Karpas-422 (cell line): ENCODE measurements at regions not wholly inside any gene's neighbourhood (a gene's known extent, or its start where the extent isn't known, plus 50 kb on each side); places are given as distances from the start of the nearest gene placed in this dataset.

Experiments used
- DNase-seq: peaks from one replicate; pipeline ENCODE4 v3.0.0-alpha.2; 2015
- H2AFZ ChIP-seq: fragments of 200-600 bp; sonication (generic); 2 replicates; pipeline ENCODE4 v1.6.1; 2014; ENCODE audit warnings: antibody characterized with exemption, low read length, mixed read lengths
- H3K27ac ChIP-seq: fragments of 200-600 bp; sonication (generic); 2 replicates; pipeline ENCODE4 v1.5.1; 2014; ENCODE audit warnings: mild to moderate bottlenecking, low read length, moderate library complexity
- H3K27me3 ChIP-seq: fragments of 200-600 bp; sonication (generic); 2 replicates; pipeline ENCODE4 v1.6.1; 2014; ENCODE audit warnings: low read length, mixed read lengths
- H3K36me3 ChIP-seq: fragments of 200-600 bp; sonication (generic); 2 replicates; pipeline ENCODE4 v1.6.1; 2014; ENCODE audit warnings: low read length, mixed read lengths; ENCODE audit not compliant: insufficient read depth
- H3K4me1 ChIP-seq: fragments of 200-600 bp; sonication (generic); 2 replicates; pipeline ENCODE4 v1.6.1; 2014; ENCODE audit warnings: mild to moderate bottlenecking, low read length, mixed read lengths
- H3K4me2 ChIP-seq: fragments of 200-600 bp; sonication (generic); 2 replicates; pipeline ENCODE4 v1.6.1; 2014; ENCODE audit warnings: low read length, low read depth, mild to moderate bottlenecking; ENCODE audit not compliant: poor library complexity, severe bottlenecking
- H3K4me3 ChIP-seq: fragments of 200-600 bp; sonication (generic); 2 replicates; pipeline ENCODE4 v1.5.1; 2014; ENCODE audit warnings: mild to moderate bottlenecking, antibody characterized with exemption, low read length, mixed read lengths
- H3K79me2 ChIP-seq: fragments of 200-600 bp; sonication (generic); 2 replicates; pipeline ENCODE4 v1.6.1; 2014; ENCODE audit warnings: mild to moderate bottlenecking, low read length, mixed read lengths
- H3K9ac ChIP-seq: fragments of 200-600 bp; sonication (generic); 2 replicates; pipeline ENCODE4 v1.6.0; 2014; ENCODE audit warnings: low read length
- H3K9me2 ChIP-seq: fragments of 200-600 bp; sonication (generic), shearing (Covaris generic); replicated peaks from 2 replicates; pipeline ENCODE4 v1.6.0; 2014; ENCODE audit warnings: mild to moderate bottlenecking, low read length, moderate library complexity; ENCODE audit not compliant: insufficient read depth
- H3K9me3 ChIP-seq: fragments of 300-700, 200-600 bp; sonication (generic); 2 replicates; pipeline ENCODE4 v1.6.1; 2014; ENCODE audit warnings: low read length, mixed read lengths
- H4K20me1 ChIP-seq: fragments of 200-600 bp; sonication (generic); 2 replicates; pipeline ENCODE4 v1.6.1; 2014; ENCODE audit warnings: mild to moderate bottlenecking, antibody characterized with exemption, low read length, low read depth; ENCODE audit not compliant: insufficient read depth

DNA sequence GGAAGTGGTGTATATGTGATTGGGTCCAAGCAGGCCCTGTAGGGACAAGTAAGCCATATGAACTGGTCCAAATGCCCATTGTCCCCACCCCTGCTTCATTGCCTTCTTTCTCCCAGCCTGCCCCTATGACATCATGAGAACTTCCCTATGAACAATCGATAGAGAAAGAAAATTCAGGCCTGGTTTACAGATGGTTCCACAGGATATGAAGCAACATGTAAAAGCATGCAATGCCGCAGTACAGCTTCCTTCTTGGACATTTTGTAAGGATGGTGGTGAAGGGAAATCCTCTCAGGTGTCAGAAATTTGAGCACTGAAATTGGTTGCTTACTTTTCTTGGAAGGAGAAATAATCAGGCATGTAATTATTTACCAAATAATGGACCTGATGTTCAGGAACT lies 581.7 kb downstream of the MRPL39 start:
- H3K9me3 ChIP-seq, result peaks cover 6% of the 10 kb centered on the region; the same call in 1 of the 2 replicates
- DNase-seq, result no peak
- no peaks in the 10 kb centered on the region for H3K36me3 ChIP-seq
- H3K4me1 ChIP-seq, result no peaks in the 10 kb centered on the region
- no peak overlapping the region for H3K4me2 ChIP-seq
- H3K4me3 ChIP-seq, result no peak overlapping the region
- no peaks in the 10 kb centered on the region for H3K79me2 ChIP-seq
- no peaks in the 10 kb centered on the region for H3K27me3 ChIP-seq
- no peak overlapping the region for H2AFZ ChIP-seq
- H3K9ac ChIP-seq, result no peak overlapping the region
- H3K9me2 ChIP-seq, result no peaks in the 10 kb centered on the region
- H4K20me1 ChIP-seq, result no peaks in the 10 kb centered on the region
- H3K27ac ChIP-seq, result no peak overlapping the region

DNA sequence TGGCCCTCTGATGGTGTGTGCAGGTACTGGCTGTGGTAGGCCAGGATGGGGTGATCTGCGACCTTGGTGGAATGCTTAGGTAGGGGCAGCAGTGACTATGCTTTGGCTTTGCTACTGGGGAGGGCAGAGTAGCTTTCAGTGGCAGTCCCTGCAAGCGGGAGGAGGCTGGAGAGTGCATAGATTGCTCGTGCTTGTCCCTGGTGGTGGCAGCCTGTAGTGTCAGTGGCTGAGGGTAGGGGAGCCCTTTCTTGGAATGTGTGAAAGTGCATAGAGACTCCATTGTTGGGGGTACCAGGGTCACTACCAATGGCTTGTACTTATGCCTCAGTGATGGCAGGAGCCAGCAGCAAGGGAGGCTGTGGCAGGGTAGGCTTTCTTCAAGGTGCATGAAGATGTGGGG lies 582.6 kb downstream of the MRPL39 start:
- H3K36me3 ChIP-seq, result no peaks in the 10 kb centered on the region
- no peak for DNase-seq
- H3K4me1 ChIP-seq, result no peaks in the 10 kb centered on the region
- no peak overlapping the region for H2AFZ ChIP-seq
- peaks cover 10% of the 10 kb centered on the region; the same call in 1 of the 2 replicates for H3K9me3 ChIP-seq
- H3K4me2 ChIP-seq, result no peak overlapping the region
- H4K20me1 ChIP-seq, result no peaks in the 10 kb centered on the region
- no peaks in the 10 kb centered on the region for H3K27me3 ChIP-seq
- H3K79me2 ChIP-seq, result no peaks in the 10 kb centered on the region
- H3K4me3 ChIP-seq, result no peak overlapping the region
- no peak overlapping the region for H3K27ac ChIP-seq
- no peaks in the 10 kb centered on the region for H3K9me2 ChIP-seq
- no peak overlapping the region for H3K9ac ChIP-seq

DNA sequence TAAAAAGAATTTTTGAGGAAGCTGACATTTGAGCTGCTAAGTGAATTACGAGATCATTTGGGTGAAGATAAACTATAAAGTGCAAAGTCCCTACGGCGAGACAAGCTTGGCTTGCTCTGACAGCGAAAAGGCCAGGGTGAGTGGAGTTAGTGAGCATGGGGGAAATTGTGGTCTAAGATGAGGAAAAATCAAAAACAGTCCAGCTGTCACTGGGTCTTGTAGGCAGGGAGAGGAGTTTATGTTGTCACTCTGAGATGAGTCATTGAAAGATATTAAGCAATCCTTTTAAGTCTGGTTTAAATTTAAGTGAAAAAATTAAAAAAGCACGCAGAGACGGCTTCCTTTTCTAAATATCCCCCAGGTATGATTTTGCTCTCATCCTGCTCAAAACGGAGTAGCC lies 601.9 kb downstream of the MRPL39 start:
- H3K9me2 ChIP-seq, result no peaks in the 10 kb centered on the region
- peaks cover 11% of the 10 kb centered on the region for H3K9me3 ChIP-seq
- H4K20me1 ChIP-seq, result no peaks in the 10 kb centered on the region
- no peaks in the 10 kb centered on the region for H3K79me2 ChIP-seq
- DNase-seq, result no peak
- no peaks in the 10 kb centered on the region for H3K4me1 ChIP-seq
- no peak overlapping the region for H3K27ac ChIP-seq
- H3K4me2 ChIP-seq, result no peak overlapping the region
- no peak overlapping the region for H3K9ac ChIP-seq
- no peak overlapping the region for H3K4me3 ChIP-seq
- H2AFZ ChIP-seq, result no peak overlapping the region
- no peaks in the 10 kb centered on the region for H3K27me3 ChIP-seq
- H3K36me3 ChIP-seq, result no peaks in the 10 kb centered on the region

- Histone ChIP-seq H3K9ac (no peak overlapping the region), H2AFZ (no peak overlapping the region), H3K4me2 (no peak overlapping the region), H3K27ac (no peak overlapping the region), H3K36me3 (no peaks in the 10 kb centered on the region), H4K20me1 (no peaks in the 10 kb centered on the region), H3K9me2 (no peaks in the 10 kb centered on the region), H3K4me1 (no peaks in the 10 kb centered on the region), H3K4me3 (no peak overlapping the region), H3K9me3 (peaks cover 14% of the 10 kb centered on the region), H3K79me2 (no peaks in the 10 kb centered on the region), H3K27me3 (no peaks in the 10 kb centered on the region)
- DNase-seq, result no peak
Observed at GRCh38 chr21:25002676-25003075, 604.6 kb downstream of the MRPL39 start.

GRCh38 chr21:24995216-24995615 lies 612.1 kb downstream of the MRPL39 start:
- Histone ChIP-seq H3K27ac (no peak overlapping the region), H3K4me1 (no peaks in the 10 kb centered on the region), H3K4me2 (no peak overlapping the region), H3K9me2 (no peaks in the 10 kb centered on the region), H3K4me3 (no peak overlapping the region), H4K20me1 (no peaks in the 10 kb centered on the region), H3K36me3 (no peaks in the 10 kb centered on the region), H3K9me3 (peaks cover 3% of the 10 kb centered on the region; the same call in 1 of the 2 replicates), H2AFZ (no peak overlapping the region), H3K79me2 (no peaks in the 10 kb centered on the region), H3K27me3 (no peaks in the 10 kb centered on the region), H3K9ac (no peak overlapping the region)
- DNase-seq, result no peak

DNA sequence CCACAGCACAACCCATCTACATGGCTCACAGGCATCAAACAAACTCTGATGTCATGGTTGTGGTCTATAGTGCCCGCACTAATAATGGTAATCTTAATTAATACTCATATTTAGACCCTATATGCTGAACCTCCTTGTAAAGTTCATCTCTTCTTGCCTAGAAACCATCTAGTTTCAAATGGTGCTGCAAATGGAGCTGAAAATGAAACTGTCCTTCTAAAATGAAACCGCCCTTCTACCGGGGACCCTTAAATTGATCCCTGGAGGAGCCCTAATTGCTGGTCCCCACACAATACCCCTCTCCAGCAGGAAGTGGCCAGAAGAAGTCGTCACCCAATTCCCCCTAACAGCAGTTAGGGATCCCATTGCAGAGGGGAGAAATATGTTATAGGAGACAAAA lies 612.6 kb downstream of the MRPL39 start:
- H3K4me3 ChIP-seq, result no peak overlapping the region
- no peak overlapping the region for H2AFZ ChIP-seq
- H3K9ac ChIP-seq, result no peak overlapping the region
- no peaks in the 10 kb centered on the region for H3K9me3 ChIP-seq
- no peaks in the 10 kb centered on the region for H3K79me2 ChIP-seq
- H3K4me2 ChIP-seq, result no peak overlapping the region
- no peak overlapping the region for H3K27ac ChIP-seq
- no peak for DNase-seq
- no peaks in the 10 kb centered on the region for H3K9me2 ChIP-seq
- H3K36me3 ChIP-seq, result no peaks in the 10 kb centered on the region
- no peaks in the 10 kb centered on the region for H3K4me1 ChIP-seq
- no peaks in the 10 kb centered on the region for H3K27me3 ChIP-seq
- H4K20me1 ChIP-seq, result no peaks in the 10 kb centered on the region

- no peaks in the 10 kb centered on the region for H3K79me2 ChIP-seq
- H3K4me1 ChIP-seq, result no peaks in the 10 kb centered on the region
- H3K27ac ChIP-seq, result no peak overlapping the region
- H3K9ac ChIP-seq, result no peak overlapping the region
- H3K4me3 ChIP-seq, result no peak overlapping the region
- peaks cover 4% of the 10 kb centered on the region; the same call in 1 of the 2 replicates for H3K9me3 ChIP-seq
- DNase-seq, result no peak
- no peaks in the 10 kb centered on the region for H4K20me1 ChIP-seq
- no peak overlapping the region for H2AFZ ChIP-seq
- H3K36me3 ChIP-seq, result no peaks in the 10 kb centered on the region
- no peaks in the 10 kb centered on the region for H3K9me2 ChIP-seq
- no peak overlapping the region for H3K4me2 ChIP-seq
- H3K27me3 ChIP-seq, result no peaks in the 10 kb centered on the region
Observed at GRCh38 chr21:24989516-24989915, 617.8 kb downstream of the MRPL39 start.

DNA sequence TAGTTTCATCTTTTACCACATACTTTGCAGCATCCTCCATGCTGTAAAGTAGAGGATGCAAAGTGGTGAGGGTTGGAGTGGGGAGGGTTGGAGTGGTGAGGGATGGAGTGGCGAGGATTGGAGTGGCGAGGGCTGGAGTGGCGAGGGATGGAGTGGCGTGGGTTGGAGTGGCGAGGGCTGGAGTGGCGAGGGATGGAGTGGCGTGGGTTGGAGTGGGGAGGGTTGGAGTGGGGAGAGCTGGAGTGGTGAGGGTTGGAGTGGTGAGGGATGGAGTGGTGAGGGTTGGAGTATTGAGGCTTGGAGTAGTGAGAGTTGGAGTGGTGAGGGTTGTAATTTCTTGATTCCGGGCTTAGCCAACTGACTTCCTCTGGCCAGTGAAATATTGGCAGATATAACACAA lies 618.3 kb downstream of the MRPL39 start:
- Histone ChIP-seq H3K4me2 (no peak overlapping the region), H3K9ac (no peak overlapping the region), H3K36me3 (no peaks in the 10 kb centered on the region), H3K4me1 (no peaks in the 10 kb centered on the region), H3K4me3 (no peak overlapping the region), H2AFZ (no peak overlapping the region), H3K27ac (no peak overlapping the region), H4K20me1 (no peaks in the 10 kb centered on the region), H3K9me2 (no peaks in the 10 kb centered on the region), H3K27me3 (no peaks in the 10 kb centered on the region), H3K9me3 (peaks cover 5% of the 10 kb centered on the region; the same call in 1 of the 2 replicates), H3K79me2 (no peaks in the 10 kb centered on the region)
- DNase-seq, result no peak

DNA sequence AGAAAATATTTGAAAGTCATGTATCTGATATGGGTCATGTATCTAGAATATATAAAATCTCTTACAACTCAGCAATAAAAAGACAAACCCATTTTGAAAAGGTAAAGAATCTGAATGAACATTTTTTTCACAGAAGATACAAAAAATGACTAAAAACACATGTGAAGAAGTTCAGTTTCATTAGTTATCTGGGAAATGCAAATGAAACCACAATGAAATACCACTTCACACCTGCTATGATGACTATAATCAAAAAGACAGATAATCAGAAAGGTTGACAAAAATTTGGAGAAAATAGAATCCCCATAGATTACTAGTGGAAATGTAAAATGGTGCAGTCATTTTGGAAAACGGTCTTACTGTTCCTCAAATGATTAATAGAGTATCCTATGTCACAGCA lies 631.0 kb downstream of the MRPL39 start:
- DNase-seq, result no peak
- H2AFZ ChIP-seq, result no peak overlapping the region
- H3K36me3 ChIP-seq, result no peaks in the 10 kb centered on the region
- no peak overlapping the region for H3K4me2 ChIP-seq
- no peaks in the 10 kb centered on the region for H3K27me3 ChIP-seq
- H3K4me3 ChIP-seq, result no peak overlapping the region
- H3K79me2 ChIP-seq, result no peaks in the 10 kb centered on the region
- no peaks in the 10 kb centered on the region for H3K4me1 ChIP-seq
- peaks cover 10% of the 10 kb centered on the region; the same call in 1 of the 2 replicates for H3K9me3 ChIP-seq
- no peak overlapping the region for H3K27ac ChIP-seq
- no peaks in the 10 kb centered on the region for H4K20me1 ChIP-seq
- no peaks in the 10 kb centered on the region for H3K9me2 ChIP-seq
- H3K9ac ChIP-seq, result no peak overlapping the region
